MCF 10A (cell line): ENCODE measurements at regions not wholly inside any gene's neighbourhood (a gene's known extent, or its start where the extent isn't known, plus 50 kb on each side); places are given as distances from the start of the nearest gene placed in this dataset.

Experiments used
- BruUV-seq: library from RNA; stranded (reverse); fragments of 400-500 nt; replicated peaks from 2 replicates; lab custom pipeline; 2021; lab: Mats Ljungman, UMichigan
- CTCF ChIA-PET: fragments of 300-600 bp; sonication (Branson Sonifier 250); formaldehyde crosslinking; extraction: SDS; loops from one replicate; lab custom pipeline; 2021; ENCODE audit warnings: antibody characterized with exemption, inconsistent platforms; lab: Yijun Ruan, JAX
- POLR2A ChIA-PET: fragments of 300-600, 350-650 bp; sonication (Branson Sonifier 250); formaldehyde crosslinking; extraction: SDS; loops from one replicate; lab custom pipeline; 2020; ENCODE audit warnings: antibody characterized with exemption, inconsistent platforms; lab: Yijun Ruan, JAX
- DNase-seq: peaks from one replicate; pipeline ENCODE4 v3.0.0-alpha.2; 2018; ENCODE audit not compliant: unreplicated experiment
- H3K27ac Mint-ChIP-seq: one replicate; pipeline ENCODE4 v1.8.0; 2022; ENCODE audit warnings: mild to moderate bottlenecking, low read depth, mixed read lengths; ENCODE audit not compliant: unreplicated experiment
- H3K27me3 Mint-ChIP-seq: one replicate; pipeline ENCODE4 v1.8.0; 2022; ENCODE audit warnings: mixed read lengths; ENCODE audit not compliant: insufficient read depth, unreplicated experiment
- H3K36me3 Mint-ChIP-seq: one replicate; pipeline ENCODE4 v1.8.0; 2022; ENCODE audit warnings: mild to moderate bottlenecking, moderate library complexity, mixed read lengths; ENCODE audit not compliant: insufficient read depth, unreplicated experiment
- H3K4me1 Mint-ChIP-seq: one replicate; pipeline ENCODE4 v1.8.0; 2022; ENCODE audit warnings: mixed read lengths; ENCODE audit not compliant: insufficient read depth, unreplicated experiment
- H3K4me3 Mint-ChIP-seq: one replicate; pipeline ENCODE4 v1.8.0; 2022; ENCODE audit warnings: mild to moderate bottlenecking, moderate library complexity, mixed read lengths; ENCODE audit not compliant: unreplicated experiment
- H3K9me3 Mint-ChIP-seq: one replicate; pipeline ENCODE4 v1.8.0; 2022; ENCODE audit warnings: mixed read lengths; ENCODE audit not compliant: unreplicated experiment
- CTCF ChIP-seq: fragments of 200-600 bp; IDR thresholded peaks from one replicate; pipeline ENCODE4 v1.8.0; 2022; ENCODE audit warnings: antibody characterized with exemption, mild to moderate bottlenecking; ENCODE audit not compliant: unreplicated experiment
- intact Hi-C: fragments of 100-400 bp; cut with micrococcal nuclease; formaldehyde crosslinking; loops from 2 replicates; pipeline ENCODE4 v1.14.1; 2022

GRCh38 chr1:101178688-101179491, 57.9 kb upstream of the S1PR1 start:
- no peaks in the 10 kb centered on the region for H3K9me3 Mint-ChIP-seq
- intact Hi-C loops: no loop called here

GRCh38 chr1:101178341-101178687, 58.5 kb upstream of the S1PR1 start:
- H3K4me1 Mint-ChIP-seq: peaks cover 8% of the 10 kb centered on the region
- H3K27ac Mint-ChIP-seq: no peak overlapping the region
- H3K4me3 Mint-ChIP-seq: no peak overlapping the region
- no peak for TF ChIP-seq CTCF
- no peaks in the 10 kb centered on the region for H3K27me3 Mint-ChIP-seq
- BruUV-seq: no TSS peak
- POLR2A ChIA-PET: no interaction called here
- CTCF ChIA-PET: interaction anchor here (1.1 kb wide), 1 partner anchor 60 kb away, joined by 3 read pairs; no protein-coding TSS in a partner anchor
- intact Hi-C loops: no loop called here
- no peak for DNase-seq
- no peaks in the 10 kb centered on the region for H3K36me3 Mint-ChIP-seq
- no peaks in the 10 kb centered on the region for H3K9me3 Mint-ChIP-seq

More at GRCh38 chr1:101178688-101179491, 57.9 kb upstream of the S1PR1 start:
- H3K4me1 Mint-ChIP-seq: peaks cover 8% of the 10 kb centered on the region
- no peak for TF ChIP-seq CTCF
- ChIA-PET POLR2A (interaction anchor here (0.7 kb wide), 1 partner anchor 57 kb away, joined by 3 read pairs; no protein-coding TSS in a partner anchor), CTCF (interaction anchor here (0.7 to 0.9 kb wide), 2 partner anchors 11 to 61 kb away, joined by 3 read pairs; no protein-coding TSS in a partner anchor)
- BruUV-seq: no TSS peak
- H3K27me3 Mint-ChIP-seq: no peaks in the 10 kb centered on the region
- DNase-seq: no peak
- no peak overlapping the region for H3K4me3 Mint-ChIP-seq
- H3K27ac Mint-ChIP-seq: no peak overlapping the region
- no peaks in the 10 kb centered on the region for H3K36me3 Mint-ChIP-seq

- H3K27me3 Mint-ChIP-seq: no peaks in the 10 kb centered on the region
- no peaks in the 10 kb centered on the region for H3K9me3 Mint-ChIP-seq
- H3K27ac Mint-ChIP-seq: no peak overlapping the region
- DNase-seq: no peak
- H3K4me3 Mint-ChIP-seq: no peak overlapping the region
- BruUV-seq: no TSS peak
- H3K4me1 Mint-ChIP-seq: peaks cover 8% of the 10 kb centered on the region
- CTCF ChIA-PET: interaction anchor here (0.6 to 1.4 kb wide), 3 partner anchors 18 to 146 kb away, joined by 3 to 4 read pairs (median 3); no protein-coding TSS in a partner anchor
- POLR2A ChIA-PET: no interaction called here
- intact Hi-C loops: no loop called here
- no peaks in the 10 kb centered on the region for H3K36me3 Mint-ChIP-seq
- TF ChIP-seq CTCF: no peak
Observed at GRCh38 chr1:101175886-101176285, 60.9 kb upstream of the S1PR1 start.

- intact Hi-C loops: no loop called here
- no peak overlapping the region for H3K4me3 Mint-ChIP-seq
- H3K27me3 Mint-ChIP-seq: no peaks in the 10 kb centered on the region
- POLR2A ChIA-PET: interaction anchor here (0.6 to 1.1 kb wide), 2 partner anchors 24 to 248 kb away, joined by 3 read pairs; no protein-coding TSS in a partner anchor
- DNase-seq: no peak
- TF ChIP-seq CTCF: no peak
- H3K36me3 Mint-ChIP-seq: no peaks in the 10 kb centered on the region
- CTCF ChIA-PET: interaction anchor here (0.6 to 1.4 kb wide), 3 partner anchors 18 to 147 kb away, joined by 3 to 4 read pairs (median 3); no protein-coding TSS in a partner anchor
- H3K4me1 Mint-ChIP-seq: peaks cover 8% of the 10 kb centered on the region
- H3K27ac Mint-ChIP-seq: no peak overlapping the region
- no peaks in the 10 kb centered on the region for H3K9me3 Mint-ChIP-seq
- no TSS peak for BruUV-seq
Observed at GRCh38 chr1:101175466-101175865, 61.4 kb upstream of the S1PR1 start.
